ENCODE measurements at regions not wholly inside any gene's neighbourhood (a gene's known extent, or its start where the extent isn't known, plus 50 kb on each side); places are given as distances from the start of the nearest gene placed in this dataset.

GRCh38 chr5:4319478-4320128 lies 724.0 kb downstream of the IRX1 start:
- DNase-seq (ENCODE audit: low read depth): no peak

GRCh38 chr5:4330327-4330726 lies 734.7 kb downstream of the IRX1 start:
- DNase-seq (ENCODE audit: low read depth): no peak

DNA sequence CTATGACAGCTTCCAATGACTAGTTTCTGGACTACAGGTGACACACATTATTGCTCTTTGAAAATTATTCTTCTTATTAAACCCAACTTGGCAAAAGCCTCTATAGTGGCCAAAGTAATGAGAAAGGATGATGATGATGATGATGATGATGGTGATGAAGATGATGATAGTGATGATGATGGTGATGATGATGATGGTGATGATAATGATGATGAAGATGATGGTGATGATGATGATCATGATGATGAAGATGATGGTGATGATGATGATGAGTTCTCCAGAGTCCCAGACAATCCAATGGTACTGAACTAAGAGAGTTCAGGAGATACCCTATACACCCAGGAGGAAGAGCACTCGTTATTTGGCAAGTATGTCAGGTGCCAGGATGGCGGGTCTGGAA lies 739.4 kb downstream of the IRX1 start:
- DNase-seq (ENCODE audit: low read depth): no peak

DNA sequence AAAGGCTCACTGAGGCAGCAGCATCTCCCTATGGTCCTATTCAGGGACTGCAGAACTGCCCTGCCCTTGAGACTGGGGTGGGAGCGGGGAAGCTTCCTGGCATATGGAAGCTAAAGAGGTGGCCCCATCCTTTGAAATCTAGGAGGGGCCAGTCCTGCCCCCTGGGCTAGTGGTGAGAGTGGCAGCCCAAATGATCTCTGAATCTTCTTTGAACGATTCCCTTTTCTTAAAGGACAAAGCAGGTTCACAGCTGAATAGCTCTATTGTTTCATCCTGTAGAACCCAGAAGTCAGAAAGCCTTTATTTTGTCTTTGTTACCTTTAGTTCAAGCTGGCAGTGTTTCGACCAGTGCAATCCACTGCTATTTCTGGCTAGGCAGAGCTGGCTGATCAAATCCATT lies 741.9 kb downstream of the IRX1 start:
- no peak for DNase-seq (ENCODE audit: low read depth)

DNA sequence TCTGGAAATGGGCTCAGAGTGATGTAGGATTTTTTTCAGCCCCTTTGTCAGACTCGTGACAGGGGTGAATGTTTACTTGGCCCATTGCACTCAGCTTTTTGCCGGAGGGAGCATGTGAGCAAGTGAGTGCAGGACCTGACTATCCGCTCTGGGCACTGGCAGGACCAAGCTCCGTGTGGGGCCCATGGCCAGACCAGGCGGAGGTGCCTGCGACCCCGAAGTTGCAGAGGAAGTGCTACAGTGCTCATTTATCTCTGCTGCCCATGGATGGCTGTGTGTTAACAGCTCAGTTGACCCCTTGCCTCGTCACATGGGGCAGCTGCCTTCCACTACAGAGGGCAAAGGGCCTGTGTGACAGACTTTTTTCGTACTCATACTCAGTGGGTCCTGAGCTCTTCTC lies 744.3 kb downstream of the IRX1 start:
- DNase-seq (ENCODE audit: low read depth): no peak

DNA sequence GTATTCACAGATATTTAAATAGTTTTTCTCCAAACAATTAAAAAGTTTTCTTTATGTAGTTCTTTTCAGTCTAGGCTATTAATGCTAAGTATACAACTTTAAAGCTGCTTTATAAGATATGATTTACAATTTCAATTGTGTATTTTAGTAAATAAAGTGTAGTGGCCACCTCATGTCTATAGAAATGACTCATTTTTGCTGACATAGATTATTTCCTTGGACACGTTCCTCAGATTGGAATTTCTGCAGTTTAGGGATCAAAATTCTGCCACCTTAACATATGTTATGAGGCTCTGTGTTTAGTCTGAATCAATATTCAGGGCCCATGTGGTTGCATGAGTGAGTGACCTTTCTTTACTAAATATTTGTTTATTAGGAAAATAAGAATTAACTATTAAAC lies 750.2 kb downstream of the IRX1 start:
- DNase-seq (ENCODE audit: low read depth): no peak

- DNase-seq (ENCODE audit: low read depth): no peak
Observed at GRCh38 chr5:4348423-4348822, 752.8 kb downstream of the IRX1 start.

- DNase-seq (ENCODE audit: low read depth): no peak
Observed at GRCh38 chr5:4348919-4349318, 753.3 kb downstream of the IRX1 start.

DNA sequence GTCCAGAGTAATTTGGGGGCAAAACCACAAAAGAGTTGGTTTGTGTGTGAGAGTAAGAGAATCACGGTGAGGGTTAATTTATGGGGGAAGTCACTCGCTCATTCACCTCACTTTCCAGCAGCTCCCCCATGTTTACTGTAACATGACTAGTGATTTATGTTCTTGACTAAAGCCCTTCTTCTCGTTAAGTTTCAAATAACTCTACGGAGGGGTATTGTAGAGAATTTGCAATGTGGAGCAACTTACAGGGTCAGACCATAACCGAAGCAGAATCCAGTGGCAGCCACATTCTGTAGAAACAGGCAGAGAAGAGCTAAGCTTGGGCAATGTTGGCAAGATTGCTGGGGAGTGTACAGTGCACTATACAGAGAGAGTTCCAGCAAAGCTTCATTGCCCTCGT lies 760.6 kb downstream of the IRX1 start:
- DNase-seq (ENCODE audit: low read depth): no peak

GRCh38 chr5:4359847-4360246 lies 764.2 kb downstream of the IRX1 start:
- no peak for DNase-seq (ENCODE audit: low read depth)

- DNase-seq (ENCODE audit: low read depth): no peak
Observed at GRCh38 chr5:4361753-4362152, 766.1 kb downstream of the IRX1 start.

GRCh38 chr5:4362411-4362810 lies 766.8 kb downstream of the IRX1 start:
- DNase-seq (ENCODE audit: low read depth): no peak

DNA sequence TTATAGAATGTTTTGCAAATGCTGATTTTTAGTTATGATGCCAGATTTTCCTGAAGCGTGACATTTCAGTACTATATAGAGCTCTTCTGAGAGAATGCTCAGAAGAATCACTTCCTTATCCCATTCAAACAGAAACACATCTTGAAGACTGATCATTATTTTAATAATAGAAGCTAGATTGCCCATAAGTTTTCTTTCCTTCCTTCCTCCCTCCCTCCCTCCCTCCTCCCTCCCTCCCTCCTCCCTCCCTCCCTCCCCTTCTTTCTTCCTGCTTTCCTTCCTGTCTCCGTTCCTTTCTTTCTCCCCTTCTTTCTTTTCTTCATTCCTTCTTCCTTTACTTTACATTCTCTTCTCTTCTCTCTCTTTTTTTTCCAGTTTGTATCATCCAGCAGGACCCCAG lies 767.4 kb downstream of the IRX1 start:
- no peak for DNase-seq (ENCODE audit: low read depth)

- no peak for DNase-seq (ENCODE audit: low read depth)
Observed at GRCh38 chr5:4366628-4367027, 771.0 kb downstream of the IRX1 start.

- no peak for DNase-seq (ENCODE audit: low read depth)
Observed at GRCh38 chr5:4370218-4370617, 769.9 kb upstream of the ADAMTS16 start.

DNA sequence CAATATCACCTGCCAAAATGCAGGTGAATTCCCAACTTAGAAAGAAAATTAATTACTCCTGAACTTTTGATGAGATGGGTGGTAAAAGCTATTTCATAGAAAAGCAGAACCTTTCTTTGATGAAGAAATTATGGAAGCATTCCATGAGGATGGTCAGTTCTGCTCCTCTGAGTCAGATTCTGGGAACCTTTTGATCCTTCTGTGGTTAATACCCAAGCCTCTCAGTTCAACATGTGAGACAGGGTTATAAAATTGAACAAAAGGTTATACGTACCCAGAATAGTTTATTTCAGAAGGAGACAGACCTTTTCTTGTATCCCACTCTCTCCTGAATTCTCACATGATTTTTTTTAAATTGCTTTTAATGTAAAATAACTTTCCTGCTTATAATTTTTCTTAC lies 767.6 kb upstream of the ADAMTS16 start:
- no peak for DNase-seq (ENCODE audit: low read depth)

- no peak for DNase-seq (ENCODE audit: low read depth)
Observed at GRCh38 chr5:4373051-4373820, 766.9 kb upstream of the ADAMTS16 start.

GRCh38 chr5:4374866-4375265 lies 765.3 kb upstream of the ADAMTS16 start:
- no peak for DNase-seq (ENCODE audit: low read depth)

DNA sequence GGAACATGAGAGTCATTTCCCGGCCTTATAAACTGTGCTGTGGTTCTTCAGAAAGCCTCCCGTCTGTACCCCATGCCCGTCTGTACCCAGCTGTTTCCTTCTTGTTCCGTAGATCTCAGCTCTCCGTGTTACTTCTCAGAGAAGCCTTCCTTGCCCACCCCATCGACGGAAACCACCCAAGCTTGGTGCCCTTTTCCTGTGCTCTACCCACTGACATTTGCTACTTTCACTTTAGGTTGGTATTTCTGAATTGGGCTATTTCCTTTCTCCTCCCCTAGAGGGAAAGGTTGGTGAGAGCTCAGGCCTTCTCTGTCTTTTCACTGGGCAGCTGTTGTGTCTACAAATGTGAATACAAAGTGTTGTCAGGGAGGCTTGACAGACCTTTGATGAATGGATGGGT lies 764.5 kb upstream of the ADAMTS16 start:
- no peak for DNase-seq (ENCODE audit: low read depth)

DNA sequence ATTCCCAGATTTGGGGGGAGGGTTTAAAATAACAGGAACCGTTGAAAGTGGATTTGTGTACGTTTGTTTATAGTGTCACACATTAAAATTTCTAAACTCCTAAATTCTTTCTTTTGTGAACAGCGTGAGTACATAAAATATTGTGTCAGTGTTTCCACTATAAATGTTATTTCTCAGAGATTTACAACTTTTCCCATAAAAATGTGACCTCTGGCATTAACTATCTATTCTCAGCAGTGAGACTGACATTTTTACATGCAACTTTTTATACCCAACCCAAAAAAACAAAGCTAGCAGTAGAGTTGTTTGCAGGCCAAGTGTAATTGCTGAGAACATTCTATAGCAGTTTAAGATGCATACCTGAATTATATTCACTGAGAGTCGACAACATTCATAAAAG lies 757.0 kb upstream of the ADAMTS16 start:
- no peak for DNase-seq (ENCODE audit: low read depth)

DNA sequence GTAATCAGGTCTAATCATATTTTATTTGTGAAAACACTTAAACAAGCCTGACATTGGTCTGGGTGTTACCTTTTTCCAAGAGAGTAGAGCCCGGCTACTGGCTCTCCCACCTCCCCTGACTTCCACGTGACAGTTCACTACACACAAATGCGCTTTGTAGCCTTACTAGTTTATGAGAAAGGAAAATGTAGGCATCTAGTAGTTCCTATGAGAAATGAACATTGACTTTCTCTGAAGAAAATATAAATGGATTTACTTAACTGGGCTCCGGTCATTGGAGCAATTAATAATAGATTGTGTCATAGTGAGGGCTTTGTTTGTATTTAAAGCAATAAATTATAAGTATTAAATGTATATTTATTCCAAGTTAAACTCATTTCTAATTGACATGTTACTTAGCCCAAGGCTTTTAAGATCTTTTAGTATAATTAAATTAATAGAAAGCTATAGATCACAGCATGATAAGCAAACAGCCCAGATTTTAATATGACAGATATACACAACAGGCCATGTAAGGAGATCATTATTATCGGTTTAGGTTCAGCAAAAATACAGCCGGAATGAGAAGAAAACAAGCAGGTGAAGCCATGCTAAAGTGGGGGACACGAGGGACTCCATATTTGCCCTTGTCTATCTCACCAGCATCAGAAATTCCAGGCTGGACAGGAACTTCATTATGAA lies 756.5 kb upstream of the ADAMTS16 start:
- DNase-seq (ENCODE audit: low read depth): no peak

DNA sequence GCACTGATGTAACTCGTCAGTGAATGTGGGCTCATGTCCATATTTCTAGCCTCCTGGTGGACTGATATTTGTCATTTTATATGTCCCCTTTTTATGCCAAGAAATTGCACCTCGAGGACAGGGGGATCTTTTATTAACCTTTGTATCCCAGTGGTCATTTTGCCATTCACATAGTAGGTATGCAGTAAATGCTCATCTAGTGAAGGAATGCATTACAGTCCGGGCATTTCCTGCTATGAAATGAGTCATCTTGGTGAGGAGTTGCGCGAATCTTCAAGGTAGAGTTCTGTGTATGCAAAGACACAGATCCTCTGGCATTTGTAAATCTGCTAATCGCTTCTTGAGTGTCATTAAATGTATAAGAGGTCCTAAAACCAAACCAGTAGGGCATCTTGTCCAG lies 755.5 kb upstream of the ADAMTS16 start:
- DNase-seq (ENCODE audit: low read depth): no peak

- DNase-seq (ENCODE audit: low read depth): no peak
Observed at GRCh38 chr5:4386152-4386551, 754.0 kb upstream of the ADAMTS16 start.
